DMS 273 (cell line): ENCODE measurements at regions not wholly inside any gene's neighbourhood (a gene's known extent, or its start where the extent isn't known, plus 50 kb on each side); places are given as distances from the start of the nearest gene placed in this dataset.
"Not testable (repeated sequence)": the region's sequence is repeated elsewhere in the genome, so short reads cannot be mapped to it uniquely, and the experiment has no call there.

Experiments used
- DNase-seq: peaks from one replicate; lab custom pipeline; 2025; ENCODE audit not compliant: unreplicated experiment; lab: John Stamatoyannopoulos, UW

DNA sequence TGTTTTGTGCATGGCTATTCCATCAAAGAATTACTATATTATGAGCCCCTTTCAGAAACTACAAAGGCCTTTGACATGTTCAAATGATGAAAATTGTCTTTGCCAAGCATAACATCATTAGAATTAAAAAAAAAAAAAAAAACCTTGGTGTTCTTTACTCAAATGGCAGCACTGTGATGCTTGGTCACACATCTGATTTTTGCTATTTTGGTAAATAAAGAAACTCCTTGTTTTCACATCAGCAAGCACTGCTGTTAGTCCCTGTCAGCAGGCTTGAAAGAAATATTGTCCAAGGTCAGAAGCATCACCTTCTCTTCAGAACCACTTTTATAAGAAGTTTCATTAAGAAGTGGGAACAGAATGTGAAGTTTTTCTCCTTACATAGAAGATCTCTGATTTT lies 537.3 kb downstream of the MFSD1 start:
- no peak for DNase-seq

DNA sequence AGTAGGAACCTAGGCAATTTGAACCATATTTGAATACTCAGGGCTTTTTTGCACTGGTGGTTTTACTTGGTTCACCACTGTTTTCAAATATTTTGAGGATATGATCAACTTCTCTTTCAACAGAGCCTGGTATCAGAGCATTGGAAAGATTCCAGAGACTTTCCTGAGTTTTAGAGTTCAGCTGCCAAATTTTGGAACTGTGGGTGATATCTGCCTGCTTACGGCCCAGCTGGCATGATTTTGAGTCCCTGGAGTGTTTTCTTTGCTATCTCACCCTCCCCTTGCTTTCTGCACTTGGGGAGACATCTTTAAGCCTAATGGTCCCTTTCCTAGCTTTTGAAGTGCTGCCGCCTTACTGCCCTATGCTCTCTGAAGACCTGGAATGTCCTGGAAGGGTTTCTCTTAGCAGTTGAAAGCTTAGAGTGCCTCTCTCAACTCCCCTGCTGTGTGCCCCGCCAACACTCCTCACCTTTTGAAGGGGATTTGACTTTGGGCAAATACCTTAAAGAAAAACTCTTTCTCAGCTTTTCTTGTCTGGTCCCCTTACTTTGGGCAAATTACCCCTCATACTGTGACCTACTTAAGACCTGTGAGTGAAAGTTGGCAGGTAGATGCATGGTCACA lies 539.1 kb downstream of the MFSD1 start:
- peak; percentile 25 for DNase-seq

DNA sequence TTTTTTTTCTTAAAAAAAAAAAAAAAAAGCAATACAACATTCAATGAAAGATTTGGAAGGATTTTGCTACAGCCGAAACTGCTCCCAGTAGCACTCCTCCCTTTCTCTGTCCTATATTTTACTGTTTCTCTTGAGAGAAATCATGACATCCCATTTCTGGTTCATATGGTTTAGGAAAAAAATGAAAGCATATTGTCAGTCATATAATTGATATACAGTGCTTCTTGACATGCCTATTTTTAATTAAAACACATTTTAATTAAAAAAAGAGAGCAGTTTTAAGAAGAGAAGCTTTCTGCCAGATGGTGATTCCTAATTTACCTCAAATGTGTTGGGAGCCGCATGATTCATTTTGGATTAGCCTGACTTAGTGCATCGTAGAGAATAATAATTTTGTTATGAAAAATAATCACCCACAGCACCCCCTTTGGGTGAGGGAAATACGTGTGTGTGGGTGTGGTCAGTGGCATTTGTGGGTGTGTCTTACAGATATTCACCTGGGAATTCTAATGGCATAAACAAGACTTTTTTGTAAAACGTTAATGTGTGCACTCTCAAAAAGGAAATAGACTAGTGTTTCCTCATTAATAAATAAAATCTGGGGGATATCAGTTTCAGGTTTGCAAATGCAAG lies 544.5 kb downstream of the MFSD1 start:
- DNase-seq = no peak

DNA sequence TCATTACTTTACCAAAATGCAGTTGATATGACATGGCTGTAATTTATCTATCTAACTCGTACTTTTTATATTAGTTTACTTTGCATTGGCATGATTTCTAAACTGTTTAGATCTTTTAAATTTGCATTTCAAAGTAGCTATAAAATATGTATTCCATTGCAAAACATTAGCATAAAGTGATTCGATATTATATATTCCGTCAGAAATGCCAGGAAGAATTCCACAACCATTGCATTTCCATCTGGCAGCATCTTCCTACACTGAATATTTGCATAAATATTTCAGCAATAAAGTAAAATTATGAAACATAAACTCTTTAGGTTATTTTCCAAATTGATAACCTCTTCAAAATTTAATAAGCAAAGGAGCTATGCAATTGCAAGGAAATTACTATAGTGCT lies 546.6 kb downstream of the MFSD1 start:
- no peak for DNase-seq

DNA sequence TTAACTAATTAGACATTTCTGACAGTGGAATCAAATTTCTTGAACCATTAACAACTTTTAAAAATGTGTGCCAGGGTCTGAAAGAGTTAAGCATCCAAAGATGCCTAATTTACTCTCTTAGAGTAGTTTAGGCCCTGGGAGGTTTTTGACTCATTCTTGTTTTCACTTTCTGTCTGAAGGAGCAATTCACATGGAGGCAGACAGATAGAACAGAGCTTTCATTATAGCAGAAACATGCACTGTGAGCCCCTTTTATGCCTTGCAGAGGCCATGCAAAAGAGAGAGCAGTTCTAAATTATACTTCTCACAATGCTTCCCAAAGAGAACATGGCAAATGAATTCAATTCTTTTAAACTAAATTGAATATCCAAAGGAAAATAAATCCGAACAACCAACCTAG lies 554.8 kb downstream of the MFSD1 start:
- DNase-seq = no peak

DNA sequence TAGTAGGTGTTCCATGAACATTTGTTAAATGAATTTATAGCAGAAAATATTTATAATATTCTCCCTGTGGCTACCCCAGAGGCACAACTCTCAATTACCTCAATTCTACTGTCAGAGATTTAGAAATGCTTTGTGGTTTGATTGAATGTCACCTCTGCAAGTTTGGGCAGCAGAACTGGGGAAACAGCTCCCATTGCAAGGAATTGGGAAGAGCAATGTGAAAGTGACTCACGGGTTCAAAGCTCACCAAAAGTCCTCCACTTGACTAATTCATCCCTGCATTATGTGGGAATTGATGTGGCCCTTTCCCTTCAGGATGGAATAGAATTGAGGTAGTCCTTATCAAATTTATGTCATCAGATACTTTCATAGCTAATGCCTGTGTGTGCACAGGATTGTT lies 562.7 kb downstream of the MFSD1 start:
- no peak for DNase-seq

DNA sequence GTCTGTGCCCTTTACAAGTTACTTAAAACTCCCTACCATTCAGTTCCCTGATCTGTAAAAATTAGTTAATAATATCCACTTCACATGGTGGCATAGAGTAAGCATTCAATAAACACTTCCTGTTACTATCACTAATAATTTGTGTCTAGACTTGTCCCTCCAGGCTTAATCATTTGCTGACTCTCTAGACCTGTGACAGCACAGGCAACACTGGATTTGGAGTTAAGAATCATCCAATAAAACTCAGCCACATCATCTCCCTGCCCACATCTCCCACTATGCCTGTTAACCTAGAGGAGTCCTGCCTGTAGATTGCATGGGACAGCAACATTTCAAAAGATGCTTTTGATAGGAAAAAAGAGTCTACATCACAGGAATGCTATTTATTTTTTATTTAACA lies 564.6 kb downstream of the MFSD1 start:
- DNase-seq = no peak

DNA sequence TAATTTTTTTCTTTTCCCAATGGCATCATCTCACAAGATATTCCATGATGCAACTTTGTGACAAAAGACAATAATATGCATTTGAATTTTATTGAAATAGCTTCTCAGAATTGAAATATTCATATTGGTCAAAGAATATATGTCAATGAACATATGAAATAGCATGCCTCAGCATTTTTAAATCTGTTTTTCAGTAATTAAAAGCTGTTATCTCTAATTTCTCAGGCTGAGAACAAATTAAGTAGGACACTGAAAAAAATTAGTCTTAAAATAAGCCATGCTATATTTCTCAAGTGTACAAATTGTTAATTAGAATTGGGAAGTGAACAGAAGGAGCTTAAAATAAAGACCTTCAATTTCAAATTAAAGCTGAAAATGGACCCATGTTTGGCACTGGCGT lies 570.1 kb downstream of the MFSD1 start:
- DNase-seq = no peak

DNA sequence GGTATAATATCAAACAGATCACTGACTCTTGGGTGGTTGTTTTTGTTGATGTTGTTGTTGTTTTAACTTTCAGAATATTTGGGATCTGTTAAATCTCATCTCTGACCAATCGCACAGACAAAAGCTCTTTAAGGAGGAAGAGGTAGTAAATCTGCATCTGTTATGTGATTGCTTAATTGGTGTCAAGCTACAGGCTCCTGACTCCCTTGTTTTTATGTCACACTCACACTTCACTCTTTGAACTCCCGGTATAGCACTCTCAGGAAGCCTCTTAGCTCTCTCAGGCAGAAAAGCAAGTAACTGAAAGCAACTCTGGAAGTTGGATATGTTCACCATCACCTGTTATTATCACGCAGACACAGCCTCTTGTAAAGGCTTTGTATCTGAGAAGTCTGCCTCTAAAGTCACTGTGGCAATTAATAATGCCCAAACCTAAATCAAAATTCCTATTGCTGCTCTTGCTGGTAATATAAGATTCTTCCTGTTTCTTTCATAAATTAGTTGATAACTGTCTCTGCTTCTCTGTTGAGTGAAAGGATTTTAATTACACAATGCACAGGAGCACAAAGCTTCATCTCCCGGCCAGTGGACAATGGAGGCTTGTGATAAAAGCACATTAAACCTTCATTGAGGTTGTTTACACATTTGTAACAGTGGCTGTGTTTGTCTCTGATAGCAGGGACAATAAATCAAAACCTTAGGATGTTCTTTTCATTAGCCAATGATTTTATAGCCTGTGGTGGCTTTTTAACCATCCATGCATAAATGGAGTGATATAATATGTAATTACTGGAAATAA lies 576.7 kb downstream of the MFSD1 start:
- DNase-seq = no peak

DNA sequence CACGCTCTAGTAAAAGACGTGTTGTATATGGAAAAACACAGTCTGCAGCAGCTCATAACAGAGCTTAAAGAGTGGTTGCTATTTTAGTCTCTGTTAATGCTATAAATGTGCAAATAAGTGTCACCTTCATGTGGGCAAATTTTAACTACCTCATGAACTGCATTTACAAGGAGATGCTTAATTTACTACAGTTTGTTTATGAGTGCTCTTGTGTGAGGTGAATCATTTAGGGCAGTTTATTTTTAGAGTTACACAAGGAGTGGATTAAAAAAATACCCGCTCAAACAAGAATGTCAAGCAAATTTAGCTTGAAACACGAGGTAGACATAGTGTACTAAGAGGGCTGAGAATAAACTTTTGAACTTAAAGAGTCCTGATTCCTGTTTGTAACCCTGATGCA lies 579.0 kb downstream of the MFSD1 start:
- DNase-seq = no peak

DNA sequence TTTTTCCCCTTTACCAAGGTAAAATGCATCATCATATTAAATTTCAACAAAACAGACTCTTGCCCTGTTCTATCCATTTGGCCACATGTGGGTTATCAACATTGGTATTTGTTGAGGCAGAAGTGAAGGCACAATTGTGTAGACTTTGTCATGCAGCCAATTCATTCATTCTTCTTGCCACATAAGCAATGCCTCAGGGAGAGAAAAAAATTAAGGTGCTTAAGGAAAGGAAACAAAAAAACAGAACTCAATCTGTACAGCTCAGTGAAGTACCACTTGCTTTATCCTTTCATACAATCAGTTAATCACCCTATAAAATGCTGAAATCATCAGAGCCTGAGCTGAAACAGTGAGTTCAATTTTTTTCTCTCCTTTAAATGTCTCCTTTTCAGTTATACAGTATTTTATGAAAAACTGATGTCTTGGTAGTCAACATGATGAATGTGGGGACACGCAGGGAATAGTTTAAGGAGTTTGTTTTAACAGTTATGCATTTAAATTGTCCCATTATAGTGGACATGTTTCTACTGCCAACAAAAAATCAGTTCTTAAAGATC lies 588.9 kb downstream of the MFSD1 start:
- no peak for DNase-seq

DNA sequence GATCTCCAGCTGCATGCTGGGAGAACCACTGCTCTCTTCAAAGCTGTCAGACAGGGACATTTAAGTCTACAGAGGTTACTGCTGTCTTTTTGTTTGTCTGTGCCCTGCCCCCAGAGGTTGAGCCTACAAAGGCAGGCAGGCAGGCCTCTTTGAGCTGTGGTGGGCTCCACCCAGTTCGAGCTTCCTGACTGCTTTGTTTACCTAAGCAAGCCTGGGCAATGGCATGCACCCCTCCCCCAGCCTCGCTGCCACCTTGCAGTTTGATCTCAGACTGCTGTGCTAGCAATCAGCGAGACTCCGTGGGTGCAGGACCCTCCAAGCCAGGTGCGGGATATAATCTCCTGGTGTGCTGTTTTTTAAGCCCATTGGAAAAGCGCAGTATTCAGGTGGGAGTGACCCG lies 591.0 kb upstream of the IL12A start:
- not testable (repeated sequence) for DNase-seq

DNA sequence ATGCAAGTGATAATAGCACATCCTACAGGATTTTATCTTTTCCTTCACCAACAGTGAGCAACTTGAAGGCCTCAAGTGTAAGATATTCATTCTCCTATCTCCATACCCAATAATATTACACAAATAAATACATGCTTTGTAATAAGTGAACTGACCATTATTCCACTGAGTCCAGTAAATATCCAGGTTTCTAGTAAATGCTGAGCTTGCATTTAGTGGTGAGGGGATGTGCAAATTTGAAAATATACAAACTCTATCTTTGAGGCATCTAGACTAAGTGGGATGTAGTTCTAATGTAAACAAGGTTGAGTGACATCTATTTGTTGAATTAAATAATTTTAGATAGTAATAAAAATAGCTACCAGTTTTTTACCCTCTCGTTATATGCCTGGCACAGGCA lies 587.6 kb upstream of the IL12A start:
- DNase-seq = no peak

DNA sequence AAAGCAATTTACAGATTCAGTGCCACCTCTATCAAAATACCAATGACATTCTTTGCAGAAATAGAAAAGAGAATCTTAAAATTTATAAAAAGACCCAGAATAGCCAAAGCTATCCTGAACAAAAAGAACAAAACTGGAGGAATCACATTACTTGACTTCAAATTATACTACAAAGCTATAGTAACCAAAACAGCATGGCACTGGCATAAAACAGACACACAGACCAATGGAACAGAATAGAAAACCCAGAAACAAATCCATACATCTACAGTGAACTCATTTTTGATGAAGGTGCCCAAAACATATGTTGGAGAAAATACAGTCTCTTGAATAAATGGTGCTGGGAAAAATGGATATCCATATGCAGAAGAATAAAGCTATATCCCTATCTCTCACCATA lies 578.9 kb upstream of the IL12A start:
- not testable (repeated sequence) for DNase-seq

DNA sequence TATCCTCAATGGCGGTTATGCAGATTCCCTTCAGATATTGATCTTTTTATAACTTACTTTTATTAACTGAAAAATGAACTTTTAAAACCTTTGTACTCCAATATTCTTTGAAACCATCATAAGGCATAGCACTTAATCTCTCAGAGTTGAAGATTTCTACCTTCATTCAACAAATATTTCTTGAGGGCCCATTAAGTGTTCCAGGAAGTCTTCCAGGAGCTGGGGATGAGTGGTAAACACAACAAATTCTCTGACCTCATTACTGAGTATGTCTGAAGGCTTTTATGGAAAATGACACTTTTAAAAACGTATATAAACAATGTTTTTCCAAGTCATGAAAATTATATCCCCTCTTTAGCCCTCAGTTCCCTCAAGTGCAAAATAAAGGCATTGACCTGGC lies 575.3 kb upstream of the IL12A start:
- DNase-seq = no peak

DNA sequence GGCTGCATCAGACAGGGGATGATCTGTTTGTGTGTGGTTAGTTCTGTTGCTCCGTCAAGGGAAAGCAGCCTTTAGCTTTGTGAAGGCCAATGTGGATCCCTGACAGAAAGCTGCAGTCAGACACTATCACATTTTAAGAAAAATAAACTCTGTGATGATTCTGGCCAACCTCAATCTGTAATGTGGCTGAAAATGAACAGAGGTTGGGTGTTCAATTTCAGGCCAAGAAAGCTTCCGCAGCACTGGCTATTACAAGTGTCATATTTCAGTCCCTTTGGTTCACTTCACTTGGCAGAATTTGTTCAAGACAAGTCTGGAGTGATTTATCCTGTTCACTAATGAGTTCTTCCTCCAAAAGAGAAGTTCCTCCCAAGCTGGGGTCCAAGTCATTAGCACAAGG lies 571.8 kb upstream of the IL12A start:
- peak; percentile 57 for DNase-seq

DNA sequence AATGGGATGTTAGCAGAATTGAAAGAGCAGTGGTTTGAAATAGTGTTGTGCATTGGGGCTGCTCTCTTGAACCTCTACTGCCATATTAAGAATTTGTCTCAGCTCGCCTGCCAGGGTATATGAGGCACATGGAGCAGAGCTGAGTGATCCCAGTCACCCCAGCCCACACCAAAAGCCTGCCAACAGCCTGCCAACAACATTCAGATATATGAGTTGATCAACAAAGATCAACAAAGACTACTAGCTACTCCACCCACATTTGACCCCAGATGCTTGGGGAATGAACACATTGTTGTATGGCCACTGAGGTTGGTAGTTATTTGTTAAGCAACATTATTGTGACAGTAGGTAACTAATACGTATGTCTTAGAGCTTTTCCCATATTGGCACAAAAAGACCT lies 570.9 kb upstream of the IL12A start:
- no peak for DNase-seq

DNA sequence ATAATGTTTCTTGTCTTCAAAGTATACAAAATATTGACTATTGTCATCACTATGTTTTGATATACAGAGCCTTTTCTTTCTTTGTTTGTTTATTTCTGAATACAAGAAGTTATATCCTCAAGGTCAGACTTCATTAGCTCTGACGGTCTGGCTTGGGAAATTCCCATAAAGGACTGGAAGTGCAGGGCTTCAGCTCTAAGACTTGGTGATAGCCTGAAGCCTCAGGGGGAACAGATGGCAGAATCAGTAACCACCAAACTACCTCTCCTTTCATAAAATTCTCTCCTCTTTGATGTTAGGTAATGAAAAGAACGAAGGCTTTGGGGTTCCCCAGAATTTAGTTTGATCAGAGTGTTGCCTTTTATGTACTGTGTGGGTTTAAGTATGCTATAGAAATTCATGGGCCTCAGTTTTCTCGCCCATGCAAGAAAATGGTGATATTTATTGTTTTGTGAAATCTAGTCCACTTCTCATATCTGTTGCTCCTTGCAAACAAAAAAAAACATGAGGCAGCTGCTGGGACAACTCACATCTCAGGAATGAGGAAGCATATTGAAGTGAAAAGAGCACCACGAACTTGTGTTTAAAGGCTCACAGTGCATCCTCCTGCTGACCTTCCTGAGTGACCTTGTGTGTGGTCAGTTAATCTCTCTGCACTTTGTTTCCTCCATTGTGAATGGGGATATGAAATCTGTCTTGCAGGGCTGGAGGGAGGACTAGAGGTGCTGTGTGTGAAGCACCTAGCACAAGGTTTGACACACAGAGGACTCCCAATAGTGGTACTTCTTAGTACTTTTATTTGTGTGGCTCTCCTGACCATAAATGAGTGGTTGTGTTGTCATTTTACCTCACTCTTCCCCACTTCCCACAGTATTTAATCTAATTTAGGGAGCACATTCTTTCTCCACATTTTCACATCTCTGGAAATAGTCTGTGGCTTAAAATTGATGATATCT lies 569.8 kb upstream of the IL12A start:
- DNase-seq = peak; percentile 42

DNA sequence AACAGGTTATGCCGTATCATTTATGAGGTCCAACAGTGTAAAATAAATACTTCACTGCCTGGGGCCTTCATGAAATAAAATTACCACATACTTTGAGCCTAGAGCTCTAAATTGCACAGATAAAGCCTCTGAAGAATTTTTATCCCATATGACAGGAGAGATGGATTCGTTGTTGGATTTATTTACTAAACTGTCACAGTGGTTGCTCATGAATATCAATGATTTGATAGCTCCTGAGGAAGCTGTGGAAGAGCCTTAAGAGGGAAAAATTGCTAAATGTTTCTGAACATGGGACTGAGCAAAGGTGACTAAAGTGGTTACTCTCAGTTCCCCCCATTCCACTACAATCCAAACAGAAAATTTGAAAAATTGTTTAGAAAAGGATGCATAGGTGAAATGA lies 558.9 kb upstream of the IL12A start:
- no peak for DNase-seq

DNA sequence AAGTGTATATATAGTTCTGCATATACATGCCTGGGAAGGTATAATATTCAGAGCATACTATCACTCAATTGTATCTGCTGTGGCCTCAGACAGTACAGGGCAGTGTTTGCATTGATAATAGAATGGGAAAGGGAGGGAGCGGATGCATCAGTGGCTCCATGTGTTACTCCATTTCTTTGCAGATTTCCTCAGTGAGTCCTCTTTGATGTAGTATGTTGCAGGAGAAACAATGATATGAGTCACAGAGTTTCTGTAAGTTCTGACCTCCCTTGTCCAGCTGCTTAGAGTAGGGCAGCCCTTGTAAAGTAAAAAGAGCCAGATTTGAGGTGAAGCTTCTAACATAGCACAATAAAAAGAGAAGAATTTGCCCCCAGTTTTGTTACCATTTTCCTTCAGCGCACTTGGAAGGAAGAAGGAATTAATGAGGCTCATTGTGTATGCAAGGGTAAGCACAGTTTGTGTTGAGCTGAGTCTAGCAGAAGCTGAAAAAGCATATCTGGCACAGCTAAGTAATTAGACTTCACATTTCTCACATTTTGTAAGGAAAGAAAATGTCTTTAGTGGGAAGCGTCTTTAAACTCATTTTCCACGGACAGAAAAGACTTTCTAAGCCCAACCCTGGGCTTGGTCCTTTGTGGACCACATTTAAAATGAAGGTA lies 555.8 kb upstream of the IL12A start:
- peak; percentile 29 for DNase-seq
